ENCODE measurements at regions not wholly inside any gene's neighbourhood (a gene's known extent, or its start where the extent isn't known, plus 50 kb on each side); places are given as distances from the start of the nearest gene placed in this dataset.

- Histone ChIP-seq H3K4me3 (ENCODE audit: extremely low read depth in 1 of 4, insufficient read depth in 2 of 4, low read depth in 3 of 4, low read length in 4 of 4) (no peak overlapping the region), H3K4me2 (ENCODE audit: insufficient read depth in 1 of 2, low read depth in 2 of 2, low read length in 2 of 2) (no peak overlapping the region), H3K9me3 (ENCODE audit: insufficient read depth in 2 of 2, low read depth in 1 of 2, low read length in 1 of 2) (no peaks in the 10 kb centered on the region), H2BK12ac (ENCODE audit: low read depth, low read length) (no peak overlapping the region), H3K18ac (ENCODE audit: extremely low read depth, low read length) (no peak overlapping the region), H3K4ac (replicated peaks; ENCODE audit: insufficient read length, low read depth, low read length) (no peak overlapping the region), H3K14ac (ENCODE audit: insufficient read length) (no peak overlapping the region), H3K27me3 (replicated peaks in 1 of 4; ENCODE audit: control insufficient read depth in 3 of 4, extremely low read depth in 1 of 4, insufficient read depth in 3 of 4, low read length in 3 of 4) (no peaks in the 10 kb centered on the region), H3K56ac (replicated peaks; ENCODE audit: insufficient read length, low read depth, low read length) (no peak overlapping the region), H3K79me2 (ENCODE audit: control insufficient read depth in 1 of 2, insufficient read depth in 2 of 2, low read length in 2 of 2) (no peaks in the 10 kb centered on the region), H2BK120ac (replicated peaks; ENCODE audit: low read depth, low read length) (no peak overlapping the region), H3K4me1 (replicated peaks in 1 of 4; ENCODE audit: control insufficient read depth in 3 of 4, insufficient read depth in 4 of 4, low read length in 3 of 4) (no peaks in the 10 kb centered on the region), H3K23ac (ENCODE audit: insufficient read length) (no peak overlapping the region), H4K8ac (ENCODE audit: extremely low read depth, insufficient read depth, low read length) (no peak overlapping the region), H2AK5ac (ENCODE audit: low read depth, low read length) (no peak overlapping the region), H3K27ac (ENCODE audit: low read depth, low read length) (no peak overlapping the region), H3K23me2 (ENCODE audit: low read depth, low read length) (no peaks in the 10 kb centered on the region), H4K5ac (ENCODE audit: insufficient read length, low read depth, low read length) (no peak overlapping the region), H2AFZ (ENCODE audit: low read length) (no peak overlapping the region), H3K36me3 (ENCODE audit: control insufficient read depth in 2 of 4, insufficient read depth in 4 of 4, low read length in 3 of 4) (no peaks in the 10 kb centered on the region), H4K20me1 (replicated peaks in 1 of 2; ENCODE audit: control insufficient read depth in 1 of 2, insufficient read depth in 2 of 2, low read length in 2 of 2) (no peaks in the 10 kb centered on the region), H3K9ac (replicated peaks in 1 of 4; ENCODE audit: extremely low read depth in 1 of 4, low read depth in 3 of 4, low read length in 3 of 4) (no peak overlapping the region), H4K91ac (replicated peaks; ENCODE audit: insufficient read length, low read length) (no peak overlapping the region), H2BK20ac (ENCODE audit: low read length) (no peak overlapping the region), H2BK5ac (ENCODE audit: low read depth, low read length) (no peak overlapping the region), H3K79me1 (ENCODE audit: low read depth, low read length) (no peaks in the 10 kb centered on the region), H2BK15ac (ENCODE audit: low read length) (no peak overlapping the region)
- ChIA-PET CTCF (ENCODE audit: partially characterized antibody) (interaction anchor here (0.8 kb wide), 1 partner anchor 73 kb away, joined by 3 read pairs; no protein-coding TSS in a partner anchor), POLR2A (ENCODE audit: partially characterized antibody) (no interaction called here)
- DNase-seq (ENCODE audit: low read depth in 1 of 2, low spot score in 2 of 2) (no peak), FAIRE-seq (no peak)
- 93% methylated on average over 3 of the region's 3 CpGs; no CpG with 5 or more reads in 1 of the 2 experiments for WGBS, 2 experiments (ENCODE audit: extremely low coverage in 1 of 2, insufficient coverage in 1 of 2, insufficient read length in 1 of 2, insufficient replicate concordance in 2 of 2, low coverage in 1 of 2, low lambda C conversion rate in 2 of 2, missing lambda C conversion rate in 1 of 2)
- TF ChIP-seq SIN3A (conservative IDR thresholded peaks at IDR 0.05 in 1 of 2, IDR thresholded peaks at IDR 0.05 in 1 of 2; ENCODE audit: low read depth in 1 of 2, low read length in 2 of 2): no peak
- no peak for TF ChIP-seq KDM4A (IDR thresholded peaks at IDR 0.05; ENCODE audit: low read depth, low read length, severe bottlenecking)
- no peak for TF ChIP-seq NRF1 (IDR thresholded peaks at IDR 0.05; ENCODE audit: low read depth, low read length)
- TF ChIP-seq RFX5 (IDR thresholded peaks at IDR 0.05; ENCODE audit: borderline replicate concordance, low read depth, low read length): no peak
These were observed 440.4 kb upstream of the MAP2 start for GRCh38 chr2:208983486-208983885.
